T-helper 2 cell treated with Interferon-gamma antibody and Interleukin-4, amounts not matched to agents 5 μg/mL and 100 μg/mL, for 36 hours (primary cell): ENCODE measurements at regions not wholly inside any gene's neighbourhood (a gene's known extent, or its start where the extent isn't known, plus 50 kb on each side); places are given as distances from the start of the nearest gene placed in this dataset.

ENCODE experiments used
- DNase-seq: peaks from one replicate; pipeline ENCODE4 v3.0.0; 2021; ENCODE audit warnings: low spot score
- H3K27ac Mint-ChIP-seq: one replicate; pipeline ENCODE4 v1.8.0; 2021; ENCODE audit warnings: mild to moderate bottlenecking, mixed read lengths
- H3K27me3 Mint-ChIP-seq: one replicate; pipeline ENCODE4 v1.8.0; 2021; ENCODE audit warnings: low read depth, mixed read lengths
- H3K36me3 Mint-ChIP-seq: one replicate; pipeline ENCODE4 v1.8.0; 2021; ENCODE audit warnings: low read depth, mixed read lengths
- H3K4me1 Mint-ChIP-seq: one replicate; pipeline ENCODE4 v1.8.0; 2021; ENCODE audit warnings: low read depth, mixed read lengths
- H3K4me3 Mint-ChIP-seq: one replicate; pipeline ENCODE4 v1.8.0; 2022; ENCODE audit warnings: mild to moderate bottlenecking, moderate library complexity, mixed read lengths
- H3K9me3 Mint-ChIP-seq: one replicate; pipeline ENCODE4 v1.8.0; 2021; ENCODE audit warnings: mixed read lengths

DNA sequence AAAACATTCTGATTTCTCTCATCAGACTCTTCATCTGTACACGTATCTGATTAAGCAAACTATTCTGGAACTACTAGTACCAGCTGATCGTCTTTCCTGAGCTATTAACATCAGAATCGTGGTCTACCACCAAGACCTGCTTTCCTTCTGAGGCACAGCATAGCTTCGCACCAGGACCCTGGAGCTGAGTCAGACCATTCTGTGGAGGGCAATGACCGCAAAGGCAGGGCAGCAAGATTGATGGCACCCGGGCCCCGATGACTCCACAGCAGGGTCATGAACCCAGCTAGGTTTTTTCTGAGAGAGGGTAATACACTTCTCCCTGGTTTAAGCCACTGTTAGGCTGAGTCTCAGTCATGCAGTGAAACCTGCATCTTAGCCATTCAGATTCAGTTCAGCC is 158.7 kb upstream of the GPR12 start:
- H3K27ac Mint-ChIP-seq, result no peak overlapping the region
- no peaks in the 10 kb centered on the region for H3K36me3 Mint-ChIP-seq
- H3K4me1 Mint-ChIP-seq, result peaks cover 7% of the 10 kb centered on the region
- H3K27me3 Mint-ChIP-seq, result peaks cover 7% of the 10 kb centered on the region
- no peak for DNase-seq
- no peaks in the 10 kb centered on the region for H3K9me3 Mint-ChIP-seq
- H3K4me3 Mint-ChIP-seq, result no peak overlapping the region

DNA sequence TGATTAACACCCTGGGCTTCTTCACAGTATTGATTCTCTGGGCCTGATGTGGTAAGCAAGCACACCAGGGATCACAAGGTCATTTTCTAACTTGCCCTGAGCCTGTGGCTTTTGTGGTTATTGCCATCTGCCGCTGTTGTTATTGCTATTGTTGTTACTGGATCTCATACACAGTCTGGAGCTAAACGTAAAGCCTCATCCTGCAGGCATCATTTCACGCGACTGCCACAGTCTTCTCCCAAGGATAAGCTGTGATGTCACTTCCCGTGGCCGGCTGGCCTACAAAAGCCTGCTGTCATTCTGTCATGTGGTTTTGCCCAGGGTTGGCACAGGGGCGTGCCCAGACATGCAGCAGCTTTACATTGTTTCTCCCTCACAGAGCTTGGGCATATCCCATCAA is 154.0 kb upstream of the GPR12 start:
- H3K27ac Mint-ChIP-seq, result no peak overlapping the region
- H3K4me1 Mint-ChIP-seq, result peaks cover 7% of the 10 kb centered on the region
- H3K36me3 Mint-ChIP-seq, result no peaks in the 10 kb centered on the region
- H3K27me3 Mint-ChIP-seq, result no peaks in the 10 kb centered on the region
- H3K9me3 Mint-ChIP-seq, result no peaks in the 10 kb centered on the region
- DNase-seq, result no peak
- H3K4me3 Mint-ChIP-seq, result no peak overlapping the region

DNA sequence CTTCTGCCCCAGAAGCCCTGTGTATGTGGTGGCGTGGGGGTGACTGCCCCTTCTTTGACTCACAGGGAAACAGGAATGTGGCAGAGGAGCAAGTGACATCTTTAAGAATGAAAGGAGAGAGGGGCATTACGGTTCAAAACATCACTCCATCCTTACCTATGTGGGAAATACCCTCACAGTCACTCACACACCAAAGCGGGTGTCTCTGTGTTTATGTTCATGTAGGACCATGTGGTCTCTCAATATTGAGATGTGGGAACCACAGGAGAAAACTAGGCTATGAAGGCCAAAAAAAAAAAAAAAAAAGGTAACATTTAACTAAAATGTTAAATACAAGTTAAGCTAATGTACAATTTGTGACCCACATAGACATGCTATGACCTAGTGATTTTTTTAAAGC is 153.6 kb upstream of the GPR12 start:
- no peaks in the 10 kb centered on the region for H3K36me3 Mint-ChIP-seq
- DNase-seq, result no peak
- no peaks in the 10 kb centered on the region for H3K9me3 Mint-ChIP-seq
- H3K4me3 Mint-ChIP-seq, result no peak overlapping the region
- no peak overlapping the region for H3K27ac Mint-ChIP-seq
- peaks cover 7% of the 10 kb centered on the region for H3K4me1 Mint-ChIP-seq
- H3K27me3 Mint-ChIP-seq, result no peaks in the 10 kb centered on the region

DNA sequence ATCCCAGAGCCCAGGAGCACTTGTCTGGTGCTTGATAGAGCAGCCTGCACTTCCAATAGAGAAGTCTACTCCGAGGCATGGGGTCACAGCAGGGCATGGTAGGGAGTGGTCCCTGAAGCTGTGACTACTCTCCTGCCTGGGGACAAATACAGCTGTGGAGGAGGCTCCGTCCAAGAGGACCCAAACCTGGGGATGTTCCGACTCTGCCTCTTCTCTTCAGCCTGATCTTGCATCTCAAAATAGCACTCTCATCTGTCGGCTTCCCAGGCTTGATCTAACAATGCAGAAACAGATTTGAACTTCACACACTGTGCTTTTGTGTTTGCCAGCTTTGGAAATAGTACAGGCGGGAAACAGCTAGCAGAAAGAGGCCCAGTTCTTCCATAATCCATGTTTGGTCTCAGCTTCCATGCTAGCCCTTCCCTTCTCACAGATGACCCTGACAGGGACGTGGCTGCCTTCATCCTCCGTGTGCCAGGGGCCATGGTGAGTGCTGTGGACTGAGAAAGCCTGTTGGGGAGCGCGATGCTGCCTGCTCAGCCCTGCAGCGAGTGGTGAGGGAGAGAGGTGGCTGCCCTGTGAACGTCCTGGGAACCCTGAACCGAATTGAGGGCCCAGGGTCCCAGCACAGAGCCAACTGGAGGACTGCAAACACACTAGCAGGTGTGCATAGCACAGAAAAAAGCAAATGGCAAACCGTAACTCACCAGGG is 150.3 kb upstream of the GPR12 start:
- DNase-seq, result no peak
- peaks cover 12% of the 10 kb centered on the region for H3K27me3 Mint-ChIP-seq
- no peaks in the 10 kb centered on the region for H3K9me3 Mint-ChIP-seq
- no peak overlapping the region for H3K4me3 Mint-ChIP-seq
- peaks cover 7% of the 10 kb centered on the region for H3K4me1 Mint-ChIP-seq
- no peak overlapping the region for H3K27ac Mint-ChIP-seq
- no peaks in the 10 kb centered on the region for H3K36me3 Mint-ChIP-seq

DNA sequence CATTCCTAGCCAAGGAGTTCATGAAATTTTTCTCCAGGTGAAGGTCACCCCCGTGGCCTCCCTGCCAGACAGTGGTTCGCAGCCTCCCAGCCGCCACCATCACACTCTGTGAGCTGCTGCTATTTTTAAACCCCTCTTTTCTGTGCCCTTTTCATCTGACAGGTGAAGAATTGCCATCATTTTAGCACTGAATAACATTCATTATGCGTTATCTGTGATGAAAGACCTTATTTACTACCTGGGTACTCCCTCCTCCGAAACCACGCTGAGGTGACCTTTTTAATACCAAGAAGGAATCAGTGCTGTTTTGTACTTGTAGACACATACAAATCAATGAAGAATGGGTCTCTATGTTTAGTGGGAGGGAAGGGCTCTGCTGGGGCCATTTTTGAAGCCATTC is 148.9 kb upstream of the GPR12 start:
- H3K27ac Mint-ChIP-seq, result no peak overlapping the region
- H3K4me3 Mint-ChIP-seq, result no peak overlapping the region
- H3K9me3 Mint-ChIP-seq, result no peaks in the 10 kb centered on the region
- no peaks in the 10 kb centered on the region for H3K36me3 Mint-ChIP-seq
- peaks cover under 1% of the 10 kb centered on the region for H3K4me1 Mint-ChIP-seq
- H3K27me3 Mint-ChIP-seq, result peaks cover 12% of the 10 kb centered on the region
- no peak for DNase-seq

DNA sequence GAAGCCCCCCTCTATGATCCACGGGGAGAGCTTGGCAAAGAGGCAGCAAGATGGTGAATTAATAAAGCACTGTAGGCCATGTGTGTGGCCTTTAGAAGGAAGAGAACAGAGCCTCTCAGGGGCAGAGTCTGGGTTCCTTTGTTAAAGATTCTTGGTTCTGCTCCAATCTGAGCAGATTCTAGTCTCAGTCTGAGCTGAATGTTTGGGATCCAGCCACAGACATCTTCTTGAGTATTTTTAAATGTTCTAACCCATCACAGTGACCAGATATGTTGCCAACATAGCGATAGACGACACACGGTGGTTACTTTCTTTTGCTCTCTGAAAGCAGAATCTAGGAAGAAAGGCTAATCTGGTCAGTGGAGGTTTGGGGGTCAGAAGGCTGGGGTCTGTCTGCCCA is 147.5 kb upstream of the GPR12 start:
- DNase-seq, result no peak
- Mint-ChIP-seq H3K4me1 (no peaks in the 10 kb centered on the region), H3K27me3 (peaks cover 12% of the 10 kb centered on the region), H3K27ac (no peak overlapping the region), H3K9me3 (no peaks in the 10 kb centered on the region), H3K36me3 (no peaks in the 10 kb centered on the region), H3K4me3 (no peak overlapping the region)

DNA sequence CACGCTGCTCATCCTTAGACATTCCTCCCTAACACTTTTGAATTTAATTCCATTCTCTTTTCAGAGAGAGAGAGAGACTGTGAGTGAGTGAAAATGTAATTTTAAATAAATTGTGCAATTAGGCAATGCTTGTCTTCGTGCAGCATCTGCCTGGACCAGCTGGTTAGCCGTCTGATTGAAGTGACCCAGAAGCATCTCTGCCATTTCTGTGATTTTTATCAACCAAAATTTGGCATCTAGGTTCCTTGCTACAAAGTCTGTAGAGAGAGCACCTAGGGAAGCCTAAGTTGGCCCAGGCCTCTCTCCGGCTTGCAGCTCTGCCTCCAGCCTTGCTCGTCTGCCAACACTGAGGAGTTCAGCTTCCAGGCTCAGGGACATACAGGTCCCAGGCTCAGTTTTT is 138.6 kb upstream of the GPR12 start:
- no peaks in the 10 kb centered on the region for H3K9me3 Mint-ChIP-seq
- H3K27ac Mint-ChIP-seq, result no peak overlapping the region
- no peaks in the 10 kb centered on the region for H3K4me1 Mint-ChIP-seq

DNA sequence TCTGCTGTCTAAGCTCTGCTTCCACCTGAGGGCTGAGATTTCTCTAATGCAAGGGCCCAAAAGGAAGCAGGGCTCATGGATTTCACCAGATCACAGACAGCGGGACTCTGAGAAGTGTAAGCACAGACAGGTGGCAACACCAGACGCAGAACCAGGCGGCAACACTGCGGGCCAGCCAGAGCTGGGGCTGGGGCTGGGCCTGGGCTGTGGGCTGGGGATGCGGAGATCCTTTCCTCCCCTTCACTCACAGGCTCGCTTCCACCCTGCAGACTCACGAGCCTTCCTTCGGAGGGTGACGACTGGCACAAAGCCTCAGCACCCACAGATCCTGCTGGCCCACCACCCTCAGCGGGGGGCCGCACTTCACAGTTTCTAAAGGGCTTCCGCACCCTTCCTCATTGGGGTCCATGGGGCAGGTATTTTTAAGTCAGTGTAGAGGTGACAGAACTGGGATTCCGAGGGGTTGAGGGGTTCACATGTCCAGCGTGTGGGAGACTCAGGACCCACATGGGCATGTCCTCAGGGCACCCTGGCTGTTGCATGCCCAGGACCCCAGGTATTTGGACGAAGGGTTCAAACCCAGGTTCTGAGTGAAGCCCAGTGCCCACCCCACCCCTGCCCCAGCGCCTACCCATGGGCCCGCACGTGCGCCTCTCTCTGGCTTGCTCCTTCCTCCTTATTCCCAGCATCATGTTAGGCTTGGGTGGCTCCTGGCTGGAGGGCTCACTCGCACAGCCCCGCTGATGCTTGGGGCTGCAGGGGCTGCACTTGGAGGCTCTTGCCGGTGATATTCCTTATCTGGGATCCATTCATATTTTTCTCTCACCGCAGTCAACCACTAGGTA is 137.3 kb upstream of the GPR12 start:
- no peak overlapping the region for H3K4me3 Mint-ChIP-seq
- H3K9me3 Mint-ChIP-seq, result no peaks in the 10 kb centered on the region
- no peaks in the 10 kb centered on the region for H3K36me3 Mint-ChIP-seq
- H3K4me1 Mint-ChIP-seq, result no peaks in the 10 kb centered on the region
- no peaks in the 10 kb centered on the region for H3K27me3 Mint-ChIP-seq
- DNase-seq, result no peak
- no peak overlapping the region for H3K27ac Mint-ChIP-seq

More for the DNA sequence above, 138.6 kb upstream of the GPR12 start:
- Mint-ChIP-seq H3K27me3 (no peaks in the 10 kb centered on the region), H3K36me3 (no peaks in the 10 kb centered on the region), H3K4me3 (no peak overlapping the region)
- no peak for DNase-seq

DNA sequence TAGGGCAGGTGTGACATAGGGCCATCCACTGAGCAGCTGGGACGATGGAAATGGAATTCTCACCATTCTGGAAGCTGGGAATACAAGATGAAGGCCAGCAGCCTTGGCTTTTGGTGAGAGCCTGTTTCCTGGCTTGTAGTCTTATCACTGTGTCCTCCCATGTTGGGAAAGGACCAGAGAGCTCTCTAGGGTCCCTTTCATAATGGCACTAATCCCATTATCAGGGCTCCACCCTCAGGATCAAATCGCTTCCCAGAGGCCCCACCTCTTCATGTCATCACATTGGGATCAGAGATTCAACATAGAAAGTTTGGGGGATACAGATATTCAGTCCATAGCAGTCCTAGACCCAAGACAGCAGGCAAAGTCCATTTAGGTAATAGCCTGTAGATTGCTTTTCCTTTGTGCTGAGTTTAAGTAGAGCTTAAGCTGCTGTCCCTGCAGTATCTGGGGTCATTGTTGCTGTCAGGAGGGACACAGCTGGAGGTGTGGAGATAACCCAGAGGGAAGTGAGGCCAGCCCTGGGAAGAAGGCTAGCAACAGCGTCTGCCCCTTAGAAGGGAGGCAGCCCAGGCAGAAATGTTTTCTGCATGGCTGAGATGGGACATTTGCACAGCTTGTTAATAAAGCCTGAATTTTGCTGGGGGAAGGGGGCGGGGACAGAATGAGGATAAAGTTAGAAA is 136.5 kb upstream of the GPR12 start:
- Mint-ChIP-seq H3K9me3 (no peaks in the 10 kb centered on the region), H3K4me3 (no peak overlapping the region), H3K27ac (no peak overlapping the region), H3K36me3 (no peaks in the 10 kb centered on the region), H3K27me3 (no peaks in the 10 kb centered on the region), H3K4me1 (no peaks in the 10 kb centered on the region)
- DNase-seq, result no peak

DNA sequence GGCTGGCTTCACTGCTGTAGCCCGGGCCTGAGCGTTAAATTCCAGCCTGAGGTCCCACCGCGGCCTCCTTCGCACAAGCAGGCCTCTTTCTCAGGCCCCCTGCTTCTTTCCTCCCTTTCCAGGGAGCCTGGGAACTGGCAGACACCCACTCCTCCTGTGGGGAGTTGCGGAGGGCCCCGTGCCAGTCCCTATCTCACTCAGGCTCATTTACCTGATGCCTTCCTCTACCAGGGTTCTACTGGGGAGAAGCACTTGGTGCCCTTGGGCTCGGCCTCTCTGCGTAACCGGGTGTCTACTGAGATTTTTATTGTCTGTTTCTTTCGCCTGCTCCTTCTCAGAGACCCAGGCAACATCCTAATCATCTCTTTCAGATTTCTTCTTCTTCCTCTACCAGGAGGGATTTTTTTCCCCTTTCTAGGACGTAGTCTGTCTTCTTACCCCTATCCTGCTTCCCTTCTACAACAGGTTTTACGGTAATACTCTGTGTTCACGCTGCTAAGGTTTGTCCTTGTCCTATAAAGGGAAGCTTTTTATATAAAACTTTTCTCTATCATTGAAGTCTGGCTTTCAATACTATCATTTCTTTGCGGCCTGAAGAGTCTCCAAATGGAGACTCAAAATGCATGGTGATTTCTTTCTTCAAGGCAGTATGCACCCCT is 135.4 kb upstream of the GPR12 start:
- no peaks in the 10 kb centered on the region for H3K36me3 Mint-ChIP-seq
- H3K27ac Mint-ChIP-seq, result no peak overlapping the region
- H3K4me1 Mint-ChIP-seq, result no peaks in the 10 kb centered on the region
- no peak for DNase-seq
- H3K9me3 Mint-ChIP-seq, result no peaks in the 10 kb centered on the region
- no peaks in the 10 kb centered on the region for H3K27me3 Mint-ChIP-seq
- no peak overlapping the region for H3K4me3 Mint-ChIP-seq

DNA sequence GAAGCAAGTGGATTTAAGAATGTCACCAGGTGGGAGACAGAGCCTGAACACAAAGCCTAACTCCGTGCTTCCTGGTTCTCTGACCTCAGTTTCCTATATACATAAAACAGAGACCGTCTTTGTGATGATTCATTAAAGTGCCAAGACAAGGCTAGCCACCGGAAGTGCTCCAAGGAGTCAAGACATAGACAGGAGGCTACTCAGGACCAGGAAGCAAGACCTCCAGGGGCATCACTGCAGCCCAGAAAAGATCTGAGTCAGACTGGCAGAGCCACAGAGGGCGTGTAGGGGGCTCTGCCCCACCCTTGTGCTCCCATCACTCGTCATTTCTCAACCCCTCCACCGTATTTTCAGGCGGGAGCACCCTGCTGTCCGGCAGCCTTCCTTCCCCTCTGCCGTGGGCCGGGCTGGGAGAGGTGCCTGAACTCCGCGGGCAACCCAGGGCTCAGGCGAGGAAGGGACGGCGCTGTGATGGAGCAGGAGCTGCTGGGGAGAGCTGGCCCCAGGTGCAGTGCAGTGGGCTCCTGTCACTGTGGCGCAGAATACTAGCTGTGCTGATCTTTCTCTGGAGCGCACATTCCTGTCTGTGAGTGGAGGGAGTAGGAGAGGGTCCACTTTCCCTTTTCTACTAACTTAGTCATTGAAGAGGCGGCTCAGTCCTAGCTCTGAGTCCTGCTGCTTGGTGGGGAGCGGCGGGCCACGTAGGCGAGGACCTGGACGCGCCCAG is 134.7 kb upstream of the GPR12 start:
- no peak overlapping the region for H3K27ac Mint-ChIP-seq
- no peaks in the 10 kb centered on the region for H3K4me1 Mint-ChIP-seq
- no peaks in the 10 kb centered on the region for H3K9me3 Mint-ChIP-seq
- DNase-seq, result no peak
- H3K36me3 Mint-ChIP-seq, result no peaks in the 10 kb centered on the region
- H3K4me3 Mint-ChIP-seq, result no peak overlapping the region
- H3K27me3 Mint-ChIP-seq, result no peaks in the 10 kb centered on the region

DNA sequence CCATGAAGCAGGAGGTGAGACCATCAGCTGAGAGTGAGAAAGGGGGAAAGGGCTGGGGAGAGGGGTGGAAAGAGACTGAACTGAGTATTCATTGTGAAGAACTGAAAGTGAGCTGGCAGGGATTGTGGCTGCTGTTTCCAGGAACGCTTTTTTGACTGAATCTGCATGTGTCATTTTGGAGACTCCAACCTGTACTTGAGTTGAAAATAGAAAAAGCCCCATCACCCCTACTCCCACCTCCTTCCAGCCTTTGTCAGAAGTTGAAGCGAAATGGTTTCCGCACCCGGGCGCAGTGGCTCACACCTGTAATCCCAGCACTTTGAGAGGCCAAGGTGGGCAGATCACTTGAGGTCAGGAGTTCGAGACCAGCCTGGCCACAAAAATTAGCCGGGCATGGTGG is 128.0 kb upstream of the GPR12 start:
- DNase-seq, result no peak
- H3K27ac Mint-ChIP-seq, result no peak overlapping the region
- H3K27me3 Mint-ChIP-seq, result no peaks in the 10 kb centered on the region
- H3K4me3 Mint-ChIP-seq, result no peak overlapping the region
- no peaks in the 10 kb centered on the region for H3K9me3 Mint-ChIP-seq
- no peaks in the 10 kb centered on the region for H3K4me1 Mint-ChIP-seq
- H3K36me3 Mint-ChIP-seq, result no peaks in the 10 kb centered on the region

DNA sequence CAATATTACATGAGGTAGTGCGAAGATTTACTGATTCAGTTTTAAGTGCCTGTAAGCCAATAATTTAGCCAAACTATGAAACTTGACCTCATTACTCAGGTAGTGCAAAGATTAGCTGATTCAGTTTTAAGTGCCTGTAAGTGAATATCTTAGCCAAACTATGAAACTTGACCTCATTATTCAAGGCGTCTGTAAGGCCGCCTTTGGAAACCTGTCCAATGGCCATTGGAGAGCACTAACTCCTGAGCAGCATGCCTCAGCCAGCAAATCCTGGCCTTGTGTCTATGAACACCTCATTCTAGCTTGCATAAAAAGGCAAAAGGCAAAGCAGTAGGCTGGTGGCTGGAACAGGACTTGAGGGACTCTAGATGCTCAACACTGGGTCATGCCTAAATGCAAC is 127.0 kb upstream of the GPR12 start:
- Mint-ChIP-seq H3K27me3 (no peaks in the 10 kb centered on the region), H3K9me3 (no peaks in the 10 kb centered on the region), H3K4me3 (no peak overlapping the region), H3K27ac (no peak overlapping the region), H3K36me3 (no peaks in the 10 kb centered on the region), H3K4me1 (no peaks in the 10 kb centered on the region)
- DNase-seq, result no peak
